IgD-negative memory B cell (primary cell): ENCODE measurements at regions not wholly inside any gene's neighbourhood (a gene's known extent, or its start where the extent isn't known, plus 50 kb on each side); places are given as distances from the start of the nearest gene placed in this dataset.
A peak's percentile ranks its signal among the peaks of the same experiment; 100 is the strongest.

ENCODE experiments used
- H3K27ac Mint-ChIP-seq, 3 donors: one replicate each; pipeline ENCODE4 v1.8.0; 2020 to 2022; ENCODE audit warnings: mild to moderate bottlenecking in 3 of 3, mixed read lengths in 3 of 3, moderate library complexity in 1 of 3
- H3K27me3 Mint-ChIP-seq: one replicate; pipeline ENCODE4 v1.8.0; 2021; ENCODE audit warnings: mixed read lengths
- H3K36me3 Mint-ChIP-seq: one replicate; pipeline ENCODE4 v1.8.0; 2020; ENCODE audit warnings: mild to moderate bottlenecking, mixed read lengths
- H3K4me1 Mint-ChIP-seq, 3 donors: one replicate each; pipeline ENCODE4 v1.8.0; 2020 to 2022; ENCODE audit warnings: mixed read lengths in 3 of 3, mild to moderate bottlenecking in 1 of 3
- H3K4me3 Mint-ChIP-seq, 4 donors: one replicate each; pipeline ENCODE4 v1.8.0; 2020 to 2022; ENCODE audit warnings: mild to moderate bottlenecking in 4 of 4, mixed read lengths in 4 of 4, moderate library complexity in 3 of 4
- H3K9me3 Mint-ChIP-seq, 3 donors: one replicate each; pipeline ENCODE4 v1.8.0; 2020 to 2021; ENCODE audit warnings: mixed read lengths in 3 of 3, mild to moderate bottlenecking in 1 of 3

DNA sequence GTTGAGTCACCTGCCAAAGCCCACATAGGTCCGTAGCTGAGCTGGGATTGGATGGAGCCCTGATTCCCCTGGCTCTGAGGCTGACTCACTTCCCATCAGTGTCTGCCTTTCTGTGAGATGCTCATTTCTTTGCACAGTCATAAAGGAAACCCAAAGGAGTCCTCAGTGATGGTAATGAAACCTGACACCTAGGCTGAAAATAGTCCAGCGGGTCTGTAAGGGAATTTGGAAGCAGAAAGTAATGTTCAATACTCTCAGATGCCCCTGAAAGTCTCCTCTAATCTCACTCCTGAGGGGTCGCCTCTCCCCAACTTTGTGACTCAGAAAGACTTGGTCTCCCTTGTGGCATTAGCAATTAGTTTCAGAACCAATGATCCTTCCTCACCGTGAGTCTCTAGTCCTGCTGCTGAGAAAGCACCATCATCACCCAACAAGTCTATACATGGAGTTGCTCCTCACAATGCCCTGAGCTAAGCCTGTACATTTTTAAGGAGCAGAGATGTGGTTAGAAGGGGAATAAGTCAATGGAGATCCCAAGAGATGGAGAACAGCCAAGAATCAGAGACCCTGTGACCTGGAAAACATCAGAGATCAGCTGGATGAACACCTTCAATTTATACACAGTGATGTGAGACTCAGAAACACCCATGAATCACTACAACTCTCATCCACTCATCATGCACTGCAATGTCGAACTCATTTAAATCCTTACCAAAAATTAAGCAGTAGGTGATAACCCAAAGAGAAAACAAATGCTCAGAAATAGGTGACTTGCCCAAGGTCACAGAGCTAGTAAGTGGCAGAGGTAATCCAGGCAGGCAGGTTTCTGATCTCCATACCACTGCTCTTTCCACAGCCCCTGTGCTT is 219.0 kb upstream of the CPEB2 start:
- Mint-ChIP-seq H3K36me3 (no peaks in the 10 kb centered on the region), H3K9me3 (peaks cover 0 to 4% (median 3%) of the 10 kb centered on the region in 3 donors), H3K4me3 (peak overlapping the region in 1 of 4 donors; percentile 13), H3K27me3 (no peaks in the 10 kb centered on the region), H3K27ac (no peak overlapping the region), H3K4me1 (no peaks in the 10 kb centered on the region)

GRCh38 chr4:14787221-14787620 is 215.1 kb upstream of the CPEB2 start:
- Mint-ChIP-seq H3K9me3 (peaks cover 0 to 5% (median 4%) of the 10 kb centered on the region in 3 donors), H3K36me3 (no peaks in the 10 kb centered on the region), H3K4me1 (no peaks in the 10 kb centered on the region), H3K4me3 (no peak overlapping the region), H3K27ac (no peak overlapping the region), H3K27me3 (peaks cover 1% of the 10 kb centered on the region)

GRCh38 chr4:14787894-14788293 is 214.4 kb upstream of the CPEB2 start:
- H3K4me3 Mint-ChIP-seq = no peak overlapping the region
- H3K4me1 Mint-ChIP-seq = no peaks in the 10 kb centered on the region
- no peak overlapping the region for H3K27ac Mint-ChIP-seq
- H3K9me3 Mint-ChIP-seq = peaks cover 0 to 5% (median 4%) of the 10 kb centered on the region in 3 donors
- peaks cover 1% of the 10 kb centered on the region for H3K27me3 Mint-ChIP-seq
- H3K36me3 Mint-ChIP-seq = no peaks in the 10 kb centered on the region

GRCh38 chr4:14790494-14790893 is 211.8 kb upstream of the CPEB2 start:
- H3K4me1 Mint-ChIP-seq = no peaks in the 10 kb centered on the region
- H3K9me3 Mint-ChIP-seq = peaks cover 2 to 11% (median 9%) of the 10 kb centered on the region in 3 donors
- H3K4me3 Mint-ChIP-seq = no peak overlapping the region
- no peak overlapping the region for H3K27ac Mint-ChIP-seq
- H3K27me3 Mint-ChIP-seq = peaks cover 1% of the 10 kb centered on the region
- peaks cover 1% of the 10 kb centered on the region for H3K36me3 Mint-ChIP-seq

DNA sequence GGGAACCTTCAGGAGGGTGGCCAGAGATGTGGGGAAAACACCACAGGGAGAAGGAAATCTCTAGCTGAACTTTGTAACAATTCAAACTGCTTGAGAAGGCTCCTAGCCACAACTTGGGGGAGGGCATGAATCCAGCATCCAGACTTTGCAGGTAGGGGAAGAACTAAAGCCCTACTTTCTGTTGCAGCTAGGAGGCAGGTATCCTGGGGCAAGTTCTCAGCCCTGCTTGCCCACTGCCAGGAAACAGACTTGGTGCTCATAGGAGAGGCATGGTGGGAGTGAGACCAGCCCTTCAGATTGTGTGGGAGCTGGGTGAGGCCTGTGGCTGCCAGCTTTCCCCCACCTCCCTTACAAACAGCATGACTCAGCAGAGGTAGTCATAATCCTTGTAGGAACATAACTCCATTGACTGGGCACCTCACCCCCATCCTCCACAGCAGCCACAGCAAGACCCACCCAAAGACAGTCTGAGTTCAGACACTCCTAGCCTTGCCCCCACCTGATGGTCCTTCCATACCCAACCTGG is 209.5 kb upstream of the CPEB2 start:
- Mint-ChIP-seq H3K9me3 (peaks cover 8 to 17% (median 11%) of the 10 kb centered on the region in 3 donors), H3K27me3 (peaks cover 1% of the 10 kb centered on the region), H3K36me3 (peaks cover 1% of the 10 kb centered on the region)

GRCh38 chr4:14800977-14801376 is 201.3 kb upstream of the CPEB2 start:
- peak overlapping the region in 1 of 3 donors; percentile 80 for H3K27ac Mint-ChIP-seq
- H3K4me3 Mint-ChIP-seq = peak overlapping the region in 2 of 4 donors; percentile 1 to 25
- peaks cover 0 to 6% (median 3%) of the 10 kb centered on the region in 3 donors for H3K4me1 Mint-ChIP-seq
- no peaks in the 10 kb centered on the region for H3K36me3 Mint-ChIP-seq
- no peaks in the 10 kb centered on the region for H3K27me3 Mint-ChIP-seq
- peaks cover 0 to 21% (median 7%) of the 10 kb centered on the region in 3 donors for H3K9me3 Mint-ChIP-seq

More for the DNA sequence above, 209.5 kb upstream of the CPEB2 start:
- Mint-ChIP-seq H3K4me3 (no peak overlapping the region), H3K27ac (no peak overlapping the region), H3K4me1 (no peaks in the 10 kb centered on the region)

GRCh38 chr4:14802596-14802995 is 199.7 kb upstream of the CPEB2 start:
- no peaks in the 10 kb centered on the region for H3K36me3 Mint-ChIP-seq
- no peak overlapping the region for H3K4me3 Mint-ChIP-seq
- peaks cover 0 to 6% (median 3%) of the 10 kb centered on the region in 3 donors for H3K4me1 Mint-ChIP-seq
- H3K27me3 Mint-ChIP-seq = no peaks in the 10 kb centered on the region
- no peak overlapping the region for H3K27ac Mint-ChIP-seq
- H3K9me3 Mint-ChIP-seq = peaks cover 0 to 16% (median 2%) of the 10 kb centered on the region in 3 donors

- Mint-ChIP-seq H3K36me3 (no peaks in the 10 kb centered on the region), H3K4me3 (no peak overlapping the region), H3K27ac (no peak overlapping the region), H3K4me1 (peaks cover 0 to 1% (median 0%) of the 10 kb centered on the region in 3 donors), H3K27me3 (no peaks in the 10 kb centered on the region), H3K9me3 (peaks cover 0 to 2% (median 0%) of the 10 kb centered on the region in 3 donors)
Measured at GRCh38 chr4:14807856-14808255, 194.4 kb upstream of the CPEB2 start.

GRCh38 chr4:14809203-14809602 is 193.1 kb upstream of the CPEB2 start:
- H3K4me3 Mint-ChIP-seq = no peak overlapping the region
- H3K9me3 Mint-ChIP-seq = peaks cover 0 to 2% (median 0%) of the 10 kb centered on the region in 3 donors
- no peaks in the 10 kb centered on the region for H3K27me3 Mint-ChIP-seq
- no peak overlapping the region for H3K27ac Mint-ChIP-seq
- peaks cover 0 to 1% (median 0%) of the 10 kb centered on the region in 3 donors for H3K4me1 Mint-ChIP-seq
- no peaks in the 10 kb centered on the region for H3K36me3 Mint-ChIP-seq

DNA sequence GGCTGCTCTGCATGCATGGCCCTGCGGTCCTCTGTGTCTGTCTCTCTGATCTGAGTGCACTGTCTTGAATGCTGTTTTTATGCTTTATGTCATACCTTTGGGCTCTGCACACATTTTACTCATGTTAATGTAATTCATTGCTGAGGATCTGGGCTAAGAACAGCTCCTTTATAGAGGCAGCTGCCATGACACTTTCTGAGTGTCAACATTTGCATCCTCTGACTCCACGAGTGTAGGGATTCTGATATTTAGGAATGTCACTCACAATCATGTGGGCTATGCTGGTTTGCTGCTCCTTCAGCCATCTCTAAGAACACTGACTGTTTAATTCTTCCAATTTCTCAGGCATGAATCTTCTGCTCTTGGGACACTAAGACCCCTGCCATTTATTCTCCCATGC is 192.2 kb upstream of the CPEB2 start:
- Mint-ChIP-seq H3K27me3 (no peaks in the 10 kb centered on the region), H3K27ac (no peak overlapping the region), H3K9me3 (peaks cover 0 to 2% (median 0%) of the 10 kb centered on the region in 3 donors), H3K36me3 (no peaks in the 10 kb centered on the region), H3K4me1 (peaks cover 0 to 1% (median 0%) of the 10 kb centered on the region in 3 donors), H3K4me3 (no peak overlapping the region)

DNA sequence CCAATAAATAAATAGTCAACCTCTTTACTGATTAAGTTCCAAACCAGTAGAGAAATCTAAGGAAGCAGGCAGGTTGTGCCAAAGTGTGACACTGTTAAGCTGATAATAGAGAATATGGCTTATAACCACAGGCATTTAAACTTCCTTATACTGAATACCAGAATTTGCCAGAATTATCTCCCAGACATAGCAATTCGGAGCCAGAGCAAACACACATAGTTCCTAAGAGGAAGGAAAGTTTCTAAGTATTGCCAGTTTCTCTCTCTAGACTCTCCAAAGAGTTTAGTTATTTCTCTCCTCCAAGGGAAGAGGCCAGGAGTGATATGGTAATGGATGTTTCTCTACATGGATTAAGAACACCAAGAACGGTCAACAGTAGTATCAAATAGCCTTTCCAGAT is 191.7 kb upstream of the CPEB2 start:
- Mint-ChIP-seq H3K9me3 (peaks cover 0 to 2% (median 0%) of the 10 kb centered on the region in 3 donors), H3K36me3 (no peaks in the 10 kb centered on the region), H3K27ac (no peak overlapping the region), H3K4me3 (no peak overlapping the region), H3K27me3 (no peaks in the 10 kb centered on the region), H3K4me1 (peaks cover 0 to 1% (median 0%) of the 10 kb centered on the region in 3 donors)

DNA sequence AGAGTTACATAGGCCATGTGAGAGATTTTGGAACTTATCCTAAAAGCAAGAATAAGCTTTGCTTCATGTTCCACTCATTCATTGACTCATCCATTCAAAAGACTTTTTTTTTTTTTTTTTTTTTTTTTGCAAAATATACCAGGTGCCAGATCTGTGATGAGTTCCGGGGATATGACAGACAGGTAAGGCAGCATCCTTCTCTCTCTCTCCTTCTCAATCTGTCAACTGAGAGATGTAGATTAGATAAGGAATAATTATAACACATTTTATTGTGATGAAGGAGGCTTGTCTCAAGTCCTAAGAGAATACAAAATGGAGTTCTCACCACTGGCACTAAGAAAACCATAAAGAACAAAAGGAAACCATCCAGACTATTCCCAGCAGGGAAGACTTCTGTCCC is 190.2 kb upstream of the CPEB2 start:
- Mint-ChIP-seq H3K27ac (no peak overlapping the region), H3K27me3 (no peaks in the 10 kb centered on the region)

DNA sequence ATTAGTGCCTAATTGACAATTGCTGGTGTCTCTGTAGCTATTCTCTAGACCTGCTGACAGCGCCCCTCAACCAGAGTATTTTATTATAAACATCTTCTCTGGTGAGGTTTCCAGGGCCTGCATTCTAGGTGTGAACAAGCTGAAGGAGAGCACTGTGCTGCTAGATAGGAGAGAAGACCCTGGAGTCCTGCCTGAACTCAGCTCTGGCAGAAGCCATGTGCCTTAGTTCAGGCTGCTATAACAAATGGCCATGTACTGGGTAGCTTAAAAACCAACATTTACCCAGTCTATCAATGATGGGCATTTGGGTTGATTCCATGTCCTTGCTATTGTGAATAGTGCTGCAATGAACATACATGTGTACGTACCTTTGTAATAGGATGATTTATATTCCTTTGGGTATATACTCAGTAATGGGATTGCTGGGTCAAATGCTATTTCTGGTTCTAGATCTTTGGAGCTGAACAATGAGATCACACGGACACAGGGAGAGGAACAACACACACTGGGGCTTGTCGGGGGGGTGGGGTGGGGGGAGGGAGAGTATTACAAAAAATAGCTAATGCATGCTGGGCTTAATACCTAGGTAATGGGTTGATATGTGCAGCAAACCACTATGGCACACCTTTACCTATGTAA is 185.5 kb upstream of the CPEB2 start:
- no peaks in the 10 kb centered on the region for H3K36me3 Mint-ChIP-seq
- no peaks in the 10 kb centered on the region for H3K27me3 Mint-ChIP-seq
- no peak overlapping the region for H3K27ac Mint-ChIP-seq
- peaks cover 0 to 2% (median 0%) of the 10 kb centered on the region in 3 donors for H3K9me3 Mint-ChIP-seq
- H3K4me3 Mint-ChIP-seq = no peak overlapping the region
- H3K4me1 Mint-ChIP-seq = no peaks in the 10 kb centered on the region

More for the DNA sequence above, 190.2 kb upstream of the CPEB2 start:
- Mint-ChIP-seq H3K9me3 (no peaks in the 10 kb centered on the region), H3K4me1 (peaks cover 0 to 1% (median 0%) of the 10 kb centered on the region in 3 donors), H3K4me3 (no peak overlapping the region), H3K36me3 (no peaks in the 10 kb centered on the region)

GRCh38 chr4:14824189-14824588 is 178.1 kb upstream of the CPEB2 start:
- no peak overlapping the region for H3K4me3 Mint-ChIP-seq
- no peaks in the 10 kb centered on the region for H3K4me1 Mint-ChIP-seq
- peaks cover 2% of the 10 kb centered on the region for H3K27me3 Mint-ChIP-seq
- no peak overlapping the region for H3K27ac Mint-ChIP-seq
- H3K36me3 Mint-ChIP-seq = no peaks in the 10 kb centered on the region
- peaks cover 0 to 2% (median 2%) of the 10 kb centered on the region in 3 donors for H3K9me3 Mint-ChIP-seq

- H3K9me3 Mint-ChIP-seq = peaks cover 0 to 2% (median 0%) of the 10 kb centered on the region in 3 donors
- H3K36me3 Mint-ChIP-seq = no peaks in the 10 kb centered on the region
- no peaks in the 10 kb centered on the region for H3K4me1 Mint-ChIP-seq
- peaks cover 2% of the 10 kb centered on the region for H3K27me3 Mint-ChIP-seq
- peak overlapping the region in 1 of 3 donors; percentile 8 for H3K27ac Mint-ChIP-seq
- H3K4me3 Mint-ChIP-seq = no peak overlapping the region
Measured at GRCh38 chr4:14827111-14827510, 175.2 kb upstream of the CPEB2 start.
